WTC11 (cell line): ENCODE measurements at regions not wholly inside any gene's neighbourhood (a gene's known extent, or its start where the extent isn't known, plus 50 kb on each side); places are given as distances from the start of the nearest gene placed in this dataset.

Experiments used
- ATAC-seq: fragments of 200-7000 bp; cut with Tn5 transposase; 2 replicates; pipeline ENCODE4 v1.10.0; 2021; ENCODE audit warnings: mild to moderate bottlenecking, moderate library complexity
- CTCF ChIA-PET: fragments of 300-600 bp; sonication (Branson Sonifier 250); formaldehyde crosslinking; loops from one replicate; lab custom pipeline; 2021; ENCODE audit warnings: antibody characterized with exemption; lab: Charles Lee
- POLR2A ChIA-PET: fragments of 350-600 bp; sonication (Branson Sonifier 250); formaldehyde crosslinking; loops from one replicate; lab custom pipeline; 2021; ENCODE audit warnings: antibody characterized with exemption; lab: Charles Lee
- DNase-seq: peaks from one replicate; pipeline ENCODE4 v3.0.0; 2021; ENCODE audit warnings: low spot score
- H3K27ac Mint-ChIP-seq: 2 replicates; pipeline ENCODE4 v1.8.0; 2021; ENCODE audit warnings: mixed read lengths
- H3K27me3 Mint-ChIP-seq: 2 replicates; pipeline ENCODE4 v1.8.0; 2021; ENCODE audit warnings: low read depth, mild to moderate bottlenecking, moderate library complexity, mixed read lengths
- H3K36me3 Mint-ChIP-seq: 2 replicates; pipeline ENCODE4 v1.8.0; 2021; ENCODE audit warnings: mixed read lengths
- H3K4me1 Mint-ChIP-seq: 2 replicates; pipeline ENCODE4 v1.8.0; 2022; ENCODE audit warnings: mixed read lengths
- H3K4me3 Mint-ChIP-seq: 2 replicates; pipeline ENCODE4 v1.8.0; 2021; ENCODE audit warnings: mild to moderate bottlenecking, moderate library complexity, mixed read lengths
- H3K9me3 Mint-ChIP-seq: 2 replicates; pipeline ENCODE4 v1.8.0; 2021; ENCODE audit warnings: mixed read lengths
- CBFB ChIP-seq: sonication (generic); formaldehyde crosslinking; IDR thresholded peaks from 2 replicates; pipeline ENCODE4 v1.8.1; 2022; ENCODE audit warnings: mild to moderate bottlenecking, low read depth, missing genetic modification reagents
- CREM ChIP-seq: sonication (generic); formaldehyde crosslinking; IDR thresholded peaks from 2 replicates; pipeline ENCODE4 v1.8.1; 2022; ENCODE audit warnings: mild to moderate bottlenecking, missing genetic modification reagents, moderate library complexity
- ETV6 ChIP-seq: sonication (generic); formaldehyde crosslinking; IDR thresholded peaks from 2 replicates; pipeline ENCODE4 v1.8.1; 2022; ENCODE audit warnings: mild to moderate bottlenecking, missing genetic modification reagents
- FOXK1 ChIP-seq: sonication (generic); formaldehyde crosslinking; IDR thresholded peaks from 2 replicates; pipeline ENCODE4 v1.8.0; 2022; ENCODE audit warnings: mild to moderate bottlenecking, moderate library complexity, missing genetic modification reagents
- IRF2 ChIP-seq: sonication (generic); formaldehyde crosslinking; IDR thresholded peaks from 2 replicates; pipeline ENCODE4 v1.8.0; 2022; ENCODE audit warnings: low read depth, missing genetic modification reagents, borderline replicate concordance
- KAT7 ChIP-seq: sonication (generic); formaldehyde crosslinking; IDR thresholded peaks from 2 replicates; pipeline ENCODE4 v1.8.1; 2023; ENCODE audit warnings: missing genetic modification reagents, mild to moderate bottlenecking, borderline replicate concordance
- MYBL2 ChIP-seq: sonication (generic); formaldehyde crosslinking; IDR thresholded peaks from 2 replicates; pipeline ENCODE4 v1.8.1; 2023; ENCODE audit warnings: mild to moderate bottlenecking, moderate library complexity, missing genetic modification reagents
- ZNF232 ChIP-seq: sonication (generic); formaldehyde crosslinking; IDR thresholded peaks from 2 replicates; pipeline ENCODE4 v1.8.0; 2022; ENCODE audit warnings: mild to moderate bottlenecking, missing genetic modification reagents
- ZNF396 ChIP-seq: fragments of 250-450 bp; sonication (Bioruptor Pico); IDR thresholded peaks from 2 replicates; pipeline ENCODE4 v1.8.0; 2021; ENCODE audit warnings: mild to moderate bottlenecking, moderate library complexity, borderline replicate concordance
- TF ChIP-seq, protein P1 (sequence below): fragments of 250-450 bp; sonication (Bioruptor Pico); IDR thresholded peaks from 2 replicates; pipeline ENCODE4 v1.9.0; 2021; ENCODE audit warnings: mild to moderate bottlenecking
- TF ChIP-seq, protein P2 (sequence below): sonication (generic); formaldehyde crosslinking; IDR thresholded peaks from 2 replicates; pipeline ENCODE4 v1.8.0; 2022; ENCODE audit warnings: mild to moderate bottlenecking, missing genetic modification reagents
- TF ChIP-seq, protein P3 (sequence below): fragments of 200-600 bp; IDR thresholded peaks from 2 replicates; pipeline ENCODE4 v1.8.0; 2022; ENCODE audit warnings: antibody characterized with exemption
- TF ChIP-seq, protein P4 (sequence below): sonication (generic); formaldehyde crosslinking; IDR thresholded peaks from 2 replicates; pipeline ENCODE4 v1.8.1; 2023; ENCODE audit warnings: mild to moderate bottlenecking, missing genetic modification reagents
- TF ChIP-seq, protein P5 (sequence below): sonication (generic); formaldehyde crosslinking; IDR thresholded peaks from 2 replicates; pipeline ENCODE4 v1.8.1; 2022; ENCODE audit warnings: missing genetic modification reagents, borderline replicate concordance
- TF ChIP-seq, protein P6 (sequence below): sonication (generic); formaldehyde crosslinking; IDR thresholded peaks from 2 replicates; pipeline ENCODE4 v1.8.0; 2022; ENCODE audit warnings: mild to moderate bottlenecking, missing genetic modification reagents
- TF ChIP-seq, protein P7 (sequence below): sonication (generic); formaldehyde crosslinking; IDR thresholded peaks from 2 replicates; pipeline ENCODE4 v1.8.0; 2022; ENCODE audit warnings: missing genetic modification reagents

DNA sequence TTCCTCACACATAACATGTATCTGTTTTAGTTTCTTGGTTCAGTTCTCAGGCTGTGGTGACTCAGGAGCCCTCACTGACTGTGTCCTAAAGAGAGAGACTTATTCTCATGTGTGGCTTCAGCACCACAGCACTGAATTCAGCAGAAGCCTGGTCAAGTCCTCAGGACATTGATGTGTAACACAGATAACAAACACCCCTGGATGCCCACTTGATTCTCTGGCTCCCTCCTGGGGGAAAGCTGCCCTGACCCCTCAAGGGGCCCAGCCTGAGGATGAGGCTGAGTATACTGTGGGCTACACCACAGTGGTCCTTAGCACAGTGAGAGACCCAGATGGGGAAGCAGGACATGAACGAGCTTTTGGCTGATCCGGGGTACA is 87.2 kb upstream of the VPREB1 start:
- H3K27me3 Mint-ChIP-seq, result peaks cover 98% of the 10 kb centered on the region
- H3K27ac Mint-ChIP-seq, result no peak overlapping the region
- H3K4me3 Mint-ChIP-seq, result no peak overlapping the region
- DNase-seq (no peak), ATAC-seq (no peak)
- no peaks in the 10 kb centered on the region for H3K9me3 Mint-ChIP-seq
- TF ChIP-seq, protein P1, sequence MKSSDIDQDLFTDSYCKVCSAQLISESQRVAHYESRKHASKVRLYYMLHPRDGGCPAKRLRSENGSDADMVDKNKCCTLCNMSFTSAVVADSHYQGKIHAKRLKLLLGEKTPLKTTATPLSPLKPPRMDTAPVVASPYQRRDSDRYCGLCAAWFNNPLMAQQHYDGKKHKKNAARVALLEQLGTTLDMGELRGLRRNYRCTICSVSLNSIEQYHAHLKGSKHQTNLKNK, result no peak
- TF ChIP-seq CREM (CRISPR knock-in tag) (no peak), FOXK1 (CRISPR knock-in tag) (no peak), ETV6 (CRISPR knock-in tag) (no peak), IRF2 (no peak), KAT7 (no peak), ZNF396 (CRISPR knock-in tag) (no peak)
- TF ChIP-seq, protein P2, sequence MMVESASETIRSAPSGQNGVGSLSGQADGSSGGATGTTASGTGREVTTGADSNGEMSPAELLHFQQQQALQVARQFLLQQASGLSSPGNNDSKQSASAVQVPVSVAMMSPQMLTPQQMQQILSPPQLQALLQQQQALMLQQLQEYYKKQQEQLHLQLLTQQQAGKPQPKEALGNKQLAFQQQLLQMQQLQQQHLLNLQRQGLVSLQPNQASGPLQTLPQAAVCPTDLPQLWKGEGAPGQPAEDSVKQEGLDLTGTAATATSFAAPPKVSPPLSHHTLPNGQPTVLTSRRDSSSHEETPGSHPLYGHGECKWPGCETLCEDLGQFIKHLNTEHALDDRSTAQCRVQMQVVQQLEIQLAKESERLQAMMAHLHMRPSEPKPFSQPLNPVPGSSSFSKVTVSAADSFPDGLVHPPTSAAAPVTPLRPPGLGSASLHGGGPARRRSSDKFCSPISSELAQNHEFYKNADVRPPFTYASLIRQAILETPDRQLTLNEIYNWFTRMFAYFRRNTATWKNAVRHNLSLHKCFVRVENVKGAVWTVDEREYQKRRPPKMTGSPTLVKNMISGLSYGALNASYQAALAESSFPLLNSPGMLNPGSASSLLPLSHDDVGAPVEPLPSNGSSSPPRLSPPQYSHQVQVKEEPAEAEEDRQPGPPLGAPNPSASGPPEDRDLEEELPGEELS (CRISPR knock-in tag), result no peak
- no peaks in the 10 kb centered on the region for H3K4me1 Mint-ChIP-seq
- H3K36me3 Mint-ChIP-seq, result no peaks in the 10 kb centered on the region
- POLR2A ChIA-PET, result no interaction called here
- CTCF ChIA-PET, result interaction anchor here (0.5 to 1.8 kb wide), 20 partner anchors 11 to 201 kb away, joined by 3 to 11 read pairs (median 3); no protein-coding TSS in a partner anchor

DNA sequence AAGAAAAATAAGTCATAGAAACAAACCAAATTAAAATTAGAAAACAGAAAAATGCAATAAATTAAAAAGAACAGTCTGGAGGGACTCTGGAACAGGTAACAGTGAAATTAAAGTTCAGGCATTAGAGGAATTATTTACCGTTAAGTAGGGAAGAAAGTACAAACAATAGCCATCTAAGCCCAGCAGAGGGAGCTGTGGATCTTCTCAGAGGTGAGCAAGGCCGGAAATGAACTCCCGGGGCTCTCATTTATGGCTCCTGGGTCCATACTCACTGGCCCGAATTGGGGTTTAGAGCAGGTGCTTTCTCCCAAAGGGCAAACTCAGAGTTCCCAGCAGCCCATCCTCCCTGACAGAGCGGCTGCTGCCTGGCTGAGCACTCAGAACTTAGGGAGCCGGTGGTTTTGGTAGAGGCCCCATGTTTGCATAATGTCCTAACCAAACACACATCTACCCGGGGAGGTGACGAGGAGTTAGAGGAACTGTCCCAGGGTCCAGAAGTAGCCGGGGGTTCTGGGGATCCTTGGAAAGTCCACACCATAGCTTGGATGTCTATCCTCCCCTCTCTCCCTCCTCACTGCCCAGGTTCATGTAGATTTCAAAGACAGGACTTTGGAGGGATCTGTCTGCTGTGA is 87.8 kb upstream of the VPREB1 start:
- Mint-ChIP-seq H3K36me3 (no peaks in the 10 kb centered on the region), H3K4me1 (no peaks in the 10 kb centered on the region), H3K27me3 (peaks cover 98% of the 10 kb centered on the region), H3K9me3 (no peaks in the 10 kb centered on the region), H3K27ac (no peak overlapping the region), H3K4me3 (no peak overlapping the region)
- TF ChIP-seq, protein P3, sequence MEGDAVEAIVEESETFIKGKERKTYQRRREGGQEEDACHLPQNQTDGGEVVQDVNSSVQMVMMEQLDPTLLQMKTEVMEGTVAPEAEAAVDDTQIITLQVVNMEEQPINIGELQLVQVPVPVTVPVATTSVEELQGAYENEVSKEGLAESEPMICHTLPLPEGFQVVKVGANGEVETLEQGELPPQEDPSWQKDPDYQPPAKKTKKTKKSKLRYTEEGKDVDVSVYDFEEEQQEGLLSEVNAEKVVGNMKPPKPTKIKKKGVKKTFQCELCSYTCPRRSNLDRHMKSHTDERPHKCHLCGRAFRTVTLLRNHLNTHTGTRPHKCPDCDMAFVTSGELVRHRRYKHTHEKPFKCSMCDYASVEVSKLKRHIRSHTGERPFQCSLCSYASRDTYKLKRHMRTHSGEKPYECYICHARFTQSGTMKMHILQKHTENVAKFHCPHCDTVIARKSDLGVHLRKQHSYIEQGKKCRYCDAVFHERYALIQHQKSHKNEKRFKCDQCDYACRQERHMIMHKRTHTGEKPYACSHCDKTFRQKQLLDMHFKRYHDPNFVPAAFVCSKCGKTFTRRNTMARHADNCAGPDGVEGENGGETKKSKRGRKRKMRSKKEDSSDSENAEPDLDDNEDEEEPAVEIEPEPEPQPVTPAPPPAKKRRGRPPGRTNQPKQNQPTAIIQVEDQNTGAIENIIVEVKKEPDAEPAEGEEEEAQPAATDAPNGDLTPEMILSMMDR, result peak; percentile 58
- TF ChIP-seq CBFB (CRISPR knock-in tag), result no peak
- DNase-seq (peak; percentile 63), ATAC-seq (peak; percentile 82)
- ChIA-PET CTCF (interaction anchor here (0.5 to 1.8 kb wide), 21 partner anchors 11 to 202 kb away, joined by 3 to 11 read pairs (median 3); no protein-coding TSS in a partner anchor), POLR2A (no interaction called here)

DNA sequence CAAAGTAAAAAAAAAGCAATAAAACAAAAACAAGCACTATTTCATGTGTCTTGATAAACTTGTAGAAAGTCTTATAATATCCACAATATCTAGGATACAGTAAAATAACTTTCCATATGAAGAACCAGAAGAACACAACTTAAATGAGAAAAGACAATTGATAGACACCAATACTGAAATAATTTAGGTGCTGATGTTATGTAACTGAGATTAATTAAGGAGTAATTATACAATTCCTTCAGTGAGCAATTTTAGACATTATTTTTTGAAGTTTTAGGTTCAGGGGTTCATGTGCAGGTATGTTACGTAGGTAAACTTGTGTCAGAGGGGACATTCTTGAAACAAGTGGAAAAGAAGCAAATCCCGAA is 88.3 kb upstream of the VPREB1 start:
- Mint-ChIP-seq H3K9me3 (no peaks in the 10 kb centered on the region), H3K27me3 (peaks cover 100% of the 10 kb centered on the region), H3K36me3 (no peaks in the 10 kb centered on the region), H3K27ac (no peak overlapping the region), H3K4me1 (no peaks in the 10 kb centered on the region), H3K4me3 (no peak overlapping the region)
- ChIA-PET CTCF (interaction anchor here (0.7 to 1.5 kb wide), 13 partner anchors 11 to 202 kb away, joined by 3 to 11 read pairs (median 3); no protein-coding TSS in a partner anchor), POLR2A (no interaction called here)
- DNase-seq (no peak), ATAC-seq (no peak)
- TF ChIP-seq, protein P4, sequence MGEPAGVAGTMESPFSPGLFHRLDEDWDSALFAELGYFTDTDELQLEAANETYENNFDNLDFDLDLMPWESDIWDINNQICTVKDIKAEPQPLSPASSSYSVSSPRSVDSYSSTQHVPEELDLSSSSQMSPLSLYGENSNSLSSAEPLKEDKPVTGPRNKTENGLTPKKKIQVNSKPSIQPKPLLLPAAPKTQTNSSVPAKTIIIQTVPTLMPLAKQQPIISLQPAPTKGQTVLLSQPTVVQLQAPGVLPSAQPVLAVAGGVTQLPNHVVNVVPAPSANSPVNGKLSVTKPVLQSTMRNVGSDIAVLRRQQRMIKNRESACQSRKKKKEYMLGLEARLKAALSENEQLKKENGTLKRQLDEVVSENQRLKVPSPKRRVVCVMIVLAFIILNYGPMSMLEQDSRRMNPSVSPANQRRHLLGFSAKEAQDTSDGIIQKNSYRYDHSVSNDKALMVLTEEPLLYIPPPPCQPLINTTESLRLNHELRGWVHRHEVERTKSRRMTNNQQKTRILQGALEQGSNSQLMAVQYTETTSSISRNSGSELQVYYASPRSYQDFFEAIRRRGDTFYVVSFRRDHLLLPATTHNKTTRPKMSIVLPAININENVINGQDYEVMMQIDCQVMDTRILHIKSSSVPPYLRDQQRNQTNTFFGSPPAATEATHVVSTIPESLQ (CRISPR knock-in tag), result no peak
- TF ChIP-seq ZNF232 (CRISPR knock-in tag) (no peak), MYBL2 (no peak)
- TF ChIP-seq, protein P5, sequence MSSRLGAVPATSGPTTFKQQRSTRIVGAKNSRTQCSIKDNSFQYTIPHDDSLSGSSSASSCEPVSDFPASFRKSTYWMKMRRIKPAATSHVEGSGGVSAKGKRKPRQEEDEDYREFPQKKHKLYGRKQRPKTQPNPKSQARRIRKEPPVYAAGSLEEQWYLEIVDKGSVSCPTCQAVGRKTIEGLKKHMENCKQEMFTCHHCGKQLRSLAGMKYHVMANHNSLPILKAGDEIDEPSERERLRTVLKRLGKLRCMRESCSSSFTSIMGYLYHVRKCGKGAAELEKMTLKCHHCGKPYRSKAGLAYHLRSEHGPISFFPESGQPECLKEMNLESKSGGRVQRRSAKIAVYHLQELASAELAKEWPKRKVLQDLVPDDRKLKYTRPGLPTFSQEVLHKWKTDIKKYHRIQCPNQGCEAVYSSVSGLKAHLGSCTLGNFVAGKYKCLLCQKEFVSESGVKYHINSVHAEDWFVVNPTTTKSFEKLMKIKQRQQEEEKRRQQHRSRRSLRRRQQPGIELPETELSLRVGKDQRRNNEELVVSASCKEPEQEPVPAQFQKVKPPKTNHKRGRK (CRISPR knock-in tag), result no peak
- TF ChIP-seq, protein P6, sequence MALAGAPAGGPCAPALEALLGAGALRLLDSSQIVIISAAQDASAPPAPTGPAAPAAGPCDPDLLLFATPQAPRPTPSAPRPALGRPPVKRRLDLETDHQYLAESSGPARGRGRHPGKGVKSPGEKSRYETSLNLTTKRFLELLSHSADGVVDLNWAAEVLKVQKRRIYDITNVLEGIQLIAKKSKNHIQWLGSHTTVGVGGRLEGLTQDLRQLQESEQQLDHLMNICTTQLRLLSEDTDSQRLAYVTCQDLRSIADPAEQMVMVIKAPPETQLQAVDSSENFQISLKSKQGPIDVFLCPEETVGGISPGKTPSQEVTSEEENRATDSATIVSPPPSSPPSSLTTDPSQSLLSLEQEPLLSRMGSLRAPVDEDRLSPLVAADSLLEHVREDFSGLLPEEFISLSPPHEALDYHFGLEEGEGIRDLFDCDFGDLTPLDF, result no peak
- TF ChIP-seq, protein P7, sequence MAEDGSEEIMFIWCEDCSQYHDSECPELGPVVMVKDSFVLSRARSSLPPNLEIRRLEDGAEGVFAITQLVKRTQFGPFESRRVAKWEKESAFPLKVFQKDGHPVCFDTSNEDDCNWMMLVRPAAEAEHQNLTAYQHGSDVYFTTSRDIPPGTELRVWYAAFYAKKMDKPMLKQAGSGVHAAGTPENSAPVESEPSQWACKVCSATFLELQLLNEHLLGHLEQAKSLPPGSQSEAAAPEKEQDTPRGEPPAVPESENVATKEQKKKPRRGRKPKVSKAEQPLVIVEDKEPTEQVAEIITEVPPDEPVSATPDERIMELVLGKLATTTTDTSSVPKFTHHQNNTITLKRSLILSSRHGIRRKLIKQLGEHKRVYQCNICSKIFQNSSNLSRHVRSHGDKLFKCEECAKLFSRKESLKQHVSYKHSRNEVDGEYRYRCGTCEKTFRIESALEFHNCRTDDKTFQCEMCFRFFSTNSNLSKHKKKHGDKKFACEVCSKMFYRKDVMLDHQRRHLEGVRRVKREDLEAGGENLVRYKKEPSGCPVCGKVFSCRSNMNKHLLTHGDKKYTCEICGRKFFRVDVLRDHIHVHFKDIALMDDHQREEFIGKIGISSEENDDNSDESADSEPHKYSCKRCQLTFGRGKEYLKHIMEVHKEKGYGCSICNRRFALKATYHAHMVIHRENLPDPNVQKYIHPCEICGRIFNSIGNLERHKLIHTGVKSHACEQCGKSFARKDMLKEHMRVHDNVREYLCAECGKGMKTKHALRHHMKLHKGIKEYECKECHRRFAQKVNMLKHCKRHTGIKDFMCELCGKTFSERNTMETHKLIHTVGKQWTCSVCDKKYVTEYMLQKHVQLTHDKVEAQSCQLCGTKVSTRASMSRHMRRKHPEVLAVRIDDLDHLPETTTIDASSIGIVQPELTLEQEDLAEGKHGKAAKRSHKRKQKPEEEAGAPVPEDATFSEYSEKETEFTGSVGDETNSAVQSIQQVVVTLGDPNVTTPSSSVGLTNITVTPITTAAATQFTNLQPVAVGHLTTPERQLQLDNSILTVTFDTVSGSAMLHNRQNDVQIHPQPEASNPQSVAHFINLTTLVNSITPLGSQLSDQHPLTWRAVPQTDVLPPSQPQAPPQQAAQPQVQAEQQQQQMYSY (CRISPR knock-in tag), result no peak
- TF ChIP-seq, protein P2 (CRISPR knock-in tag), result no peak
